NCI-H774 (cell line): ENCODE measurements at regions not wholly inside any gene's neighbourhood (a gene's known extent, or its start where the extent isn't known, plus 50 kb on each side); places are given as distances from the start of the nearest gene placed in this dataset.
A peak's percentile ranks its signal among the peaks of the same experiment; 100 is the strongest.

Experiments used
- DNase-seq: peaks from one replicate; lab custom pipeline; 2025; lab: John Stamatoyannopoulos, UW

DNA sequence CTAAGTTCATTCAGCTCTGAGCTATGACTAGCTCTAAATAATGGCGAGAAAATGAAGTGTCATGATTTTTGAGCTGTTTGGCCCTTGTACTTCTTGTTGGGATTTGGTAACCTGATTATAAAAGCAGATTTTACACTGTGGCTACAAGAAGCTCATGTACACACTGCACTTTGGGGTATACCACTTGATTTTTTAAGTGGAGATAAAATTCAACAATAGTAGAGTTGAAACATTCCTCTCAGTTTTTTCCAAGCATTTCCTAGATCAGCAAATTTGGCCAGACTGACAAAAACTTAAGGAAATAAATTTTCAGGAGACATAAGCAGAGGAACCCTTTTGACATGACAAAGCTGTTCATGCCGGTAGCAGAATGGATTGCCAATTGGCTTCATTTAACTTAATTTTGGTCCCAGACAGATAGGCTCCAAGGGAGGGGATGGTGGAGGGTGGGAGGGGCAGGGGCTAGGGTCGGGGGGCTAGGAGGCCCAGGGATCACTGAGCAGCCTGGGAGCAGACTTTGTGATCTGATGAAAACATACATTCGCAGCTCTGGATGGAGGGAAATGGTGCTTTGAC, 575.9 kb downstream of the METTL15 start:
- no peak for DNase-seq

GRCh38 chr11:28679795-28680468, 571.7 kb downstream of the METTL15 start:
- no peak for DNase-seq

- no peak for DNase-seq
These were observed 569.5 kb downstream of the METTL15 start for GRCh38 chr11:28677721-28678120.

DNA sequence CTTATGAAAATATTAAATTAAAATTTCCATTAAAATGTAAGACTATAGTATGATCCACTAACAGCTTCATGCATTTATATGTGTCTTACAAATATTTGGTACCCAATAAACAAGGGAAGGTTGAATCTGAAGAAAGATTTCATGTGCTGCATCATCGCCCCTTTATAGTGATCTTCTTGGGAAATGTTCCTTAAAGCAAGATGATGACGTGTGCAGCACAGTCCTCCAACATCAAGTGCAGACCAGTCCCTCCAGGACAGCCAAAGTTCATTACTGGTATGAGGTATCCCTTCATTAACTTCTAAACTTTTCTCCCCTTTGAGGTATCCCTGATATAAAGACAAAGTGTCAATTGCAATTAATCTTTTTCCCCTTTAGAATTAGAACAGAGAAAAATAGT, 567.0 kb downstream of the METTL15 start:
- no peak for DNase-seq

DNA sequence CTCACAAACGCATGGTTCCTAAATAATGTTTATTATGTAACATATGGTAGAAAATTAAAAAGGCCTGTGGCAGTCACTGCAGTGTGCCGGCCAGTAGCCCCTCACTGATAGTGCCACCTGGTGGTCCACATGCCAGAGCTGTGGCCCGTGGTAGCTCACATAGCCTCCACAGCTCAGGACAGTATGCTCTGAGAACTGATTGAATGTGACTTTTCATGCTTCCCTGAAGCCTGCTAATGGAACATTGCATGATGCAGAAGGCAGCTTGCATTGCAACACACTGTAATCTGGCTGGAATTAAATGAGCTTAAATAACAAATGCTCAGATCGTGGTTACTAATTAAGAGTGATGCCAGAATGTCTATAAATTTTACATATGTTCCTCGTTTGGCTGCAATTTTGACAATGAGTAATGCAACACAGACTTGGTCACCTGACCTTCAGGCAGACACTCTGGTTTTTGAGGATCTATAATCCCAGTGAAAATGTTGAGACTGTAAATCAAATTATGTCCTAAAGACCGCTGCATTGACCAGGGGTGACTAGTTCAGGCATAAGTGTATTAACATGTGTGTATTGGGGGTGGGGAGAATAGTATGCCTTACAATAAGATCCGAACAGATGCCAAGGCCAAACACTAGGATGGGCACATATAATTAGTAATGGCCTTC, 566.4 kb downstream of the METTL15 start:
- no peak for DNase-seq

- no peak for DNase-seq
These were observed 565.7 kb downstream of the METTL15 start for GRCh38 chr11:28673691-28674432.

GRCh38 chr11:28671274-28671673, 563.1 kb downstream of the METTL15 start:
- no peak for DNase-seq

DNA sequence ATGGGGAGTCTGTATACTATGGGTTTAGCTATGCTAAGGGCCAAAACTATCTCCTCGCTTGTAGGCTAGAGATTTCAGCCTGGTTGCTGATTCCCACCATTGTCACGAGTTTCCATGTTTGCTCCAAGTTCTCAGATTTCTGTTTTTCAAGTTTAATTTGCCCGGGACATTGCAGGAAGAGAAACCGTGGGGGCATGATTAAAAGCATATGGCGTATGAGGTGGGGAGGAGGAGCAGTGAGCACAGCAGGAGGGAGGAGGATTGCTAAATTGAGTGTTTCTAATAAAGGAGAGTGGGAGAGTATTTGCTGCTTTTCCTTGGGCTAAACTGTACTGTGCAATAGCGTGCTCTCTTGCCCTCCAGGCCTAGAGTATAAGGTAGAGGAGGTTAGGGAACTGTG, 558.4 kb downstream of the METTL15 start:
- no peak for DNase-seq

- no peak for DNase-seq
These were observed 551.6 kb downstream of the METTL15 start for GRCh38 chr11:28659716-28660348.

- no peak for DNase-seq
These were observed 549.3 kb downstream of the METTL15 start for GRCh38 chr11:28657378-28658030.

GRCh38 chr11:28654191-28654590, 546.0 kb downstream of the METTL15 start:
- DNase-seq: no peak

DNA sequence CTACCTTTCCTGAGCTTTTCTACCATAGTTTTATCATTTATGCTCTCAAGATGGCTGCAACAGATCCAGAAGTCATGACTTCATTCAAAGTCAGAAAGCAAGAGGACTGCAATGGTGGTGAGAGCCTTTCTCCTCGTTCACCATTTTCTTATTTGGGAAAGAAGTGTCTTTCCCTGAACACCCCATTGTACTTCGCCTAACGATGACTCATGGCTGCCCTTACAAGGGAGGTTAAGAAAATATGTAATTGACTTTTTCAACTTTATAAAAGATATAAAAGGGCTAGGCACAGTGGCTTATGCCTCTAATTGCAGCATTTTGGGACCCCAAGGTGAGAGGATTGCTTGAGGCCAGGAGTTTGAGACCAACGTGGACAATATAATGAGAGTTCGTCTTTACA, 541.7 kb downstream of the METTL15 start:
- DNase-seq: no peak

DNA sequence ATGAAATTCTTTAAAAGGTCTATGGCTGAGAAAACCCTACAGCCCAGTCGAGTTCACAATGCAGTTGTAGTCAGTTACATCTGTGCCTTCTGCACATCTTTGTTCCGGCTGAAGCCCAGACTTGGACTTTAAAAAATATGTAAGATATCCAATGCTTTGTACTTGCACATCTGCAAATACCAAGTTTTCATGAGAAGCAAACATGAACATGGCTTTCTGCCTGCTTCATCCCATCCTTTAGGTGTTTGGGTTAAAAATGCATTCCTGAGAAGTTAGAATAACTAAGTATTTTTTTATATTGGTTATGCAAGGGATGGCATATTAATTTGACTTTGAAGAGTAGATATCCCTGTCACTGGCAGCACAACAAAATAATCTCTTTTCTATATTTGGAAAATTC, 528.4 kb downstream of the METTL15 start:
- DNase-seq: no peak

- DNase-seq: no peak
These were observed 527.8 kb downstream of the METTL15 start for GRCh38 chr11:28636033-28636432.

DNA sequence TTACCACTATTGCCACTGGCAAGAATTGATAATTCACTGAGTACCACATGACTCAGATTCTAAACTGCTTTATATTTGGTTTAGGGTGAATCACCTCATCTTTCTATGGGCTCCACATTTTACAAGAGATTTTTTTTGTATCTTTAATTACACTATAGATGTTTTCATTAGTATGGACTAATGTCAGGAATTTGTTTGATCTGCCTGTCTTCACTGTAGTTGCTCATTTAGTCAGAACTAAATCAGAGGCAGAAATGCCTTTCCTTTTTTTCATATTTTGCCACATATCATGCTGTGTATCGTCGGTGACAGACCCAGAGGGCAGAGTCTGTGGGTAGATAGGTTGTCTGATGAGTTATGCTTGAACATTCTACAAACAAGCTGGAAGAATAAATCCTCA, 524.1 kb downstream of the METTL15 start:
- no peak for DNase-seq

DNA sequence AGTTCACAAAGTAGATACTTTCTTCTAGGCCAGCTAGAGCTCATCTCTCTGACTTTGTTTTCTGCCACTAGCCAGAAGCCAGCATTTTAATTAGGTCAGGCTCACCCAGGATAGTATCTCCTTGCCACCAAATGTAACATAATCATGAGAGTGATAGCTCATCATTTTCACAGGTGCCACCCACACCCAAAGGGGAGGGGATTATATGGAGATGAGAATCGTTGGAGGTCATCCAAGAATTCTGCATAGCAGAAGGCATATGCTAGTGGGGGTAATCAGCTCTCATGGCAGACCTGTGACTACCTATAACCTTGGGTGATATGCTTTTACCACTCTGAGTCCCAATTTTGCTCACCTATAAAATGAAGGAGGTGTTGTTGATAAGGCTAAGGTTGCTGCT, 523.0 kb downstream of the METTL15 start:
- DNase-seq: no peak

DNA sequence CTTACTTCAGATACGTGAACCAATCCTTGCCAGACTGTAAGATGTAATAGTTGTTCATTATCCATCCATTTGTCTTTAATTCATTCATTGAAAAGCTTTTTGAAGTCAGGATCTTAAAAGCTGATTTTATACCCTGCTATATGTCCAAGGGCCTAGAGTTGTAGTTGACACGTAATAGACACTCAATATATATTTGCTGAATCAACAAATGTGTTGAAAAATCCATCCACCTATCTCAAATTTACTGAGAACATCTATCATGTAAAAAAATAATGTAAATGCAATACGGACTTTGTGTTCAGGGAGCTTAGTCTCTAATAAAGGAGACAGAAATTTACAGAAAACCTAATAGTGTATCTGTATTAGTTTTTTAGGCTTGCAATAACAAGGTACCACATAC, 521.0 kb downstream of the METTL15 start:
- no peak for DNase-seq

GRCh38 chr11:28628412-28628811, 520.2 kb downstream of the METTL15 start:
- no peak for DNase-seq

GRCh38 chr11:28627690-28628255, 519.6 kb downstream of the METTL15 start:
- peak; percentile 11 for DNase-seq

GRCh38 chr11:28625532-28625931, 517.3 kb downstream of the METTL15 start:
- DNase-seq: no peak

- DNase-seq: peak; percentile 61
These were observed 513.6 kb downstream of the METTL15 start for GRCh38 chr11:28621753-28622152.
